ENCODE measurements at regions not wholly inside any gene's neighbourhood (a gene's known extent, or its start where the extent isn't known, plus 50 kb on each side); places are given as distances from the start of the nearest gene placed in this dataset.

- no peak for DNase-seq
- Histone ChIP-seq H3K4me1 (no peaks in the 10 kb centered on the region), H3K27me3 (peaks cover 0 to 13% (median 0%) of the 10 kb centered on the region in 9 donors), H3K9me3 (peaks cover 0 to 20% (median 6%) of the 10 kb centered on the region in 12 donors), H3K27ac (no peak overlapping the region), H3K36me3 (no peaks in the 10 kb centered on the region), H3K4me3 (no peak overlapping the region)
- 79 to 89% (median 86%) methylated on average over 21 to 39 of the region's 39 CpGs for WGBS, 4 donors
- intact Hi-C loops (cut with DNase I), result no loop called here
- ATAC-seq, result no peak
- no peak for TF ChIP-seq POLR2A (IDR thresholded peaks at IDR 0.05)
- TF ChIP-seq CTCF (IDR thresholded peaks at IDR 0.05), result no peak
These were observed 409.3 kb downstream of the BRD1 start for GRCh38 chr22:49418341-49418894.

GRCh38 chr22:49417833-49418232 lies 409.8 kb downstream of the BRD1 start:
- peaks cover 0 to 20% (median 6%) of the 10 kb centered on the region in 12 donors for H3K9me3 ChIP-seq
- H3K27me3 ChIP-seq, result peaks cover 0 to 17% (median 0%) of the 10 kb centered on the region in 9 donors
- DNase-seq (no peak), ATAC-seq (no peak)
- no peak overlapping the region for H3K27ac ChIP-seq
- no peaks in the 10 kb centered on the region for H3K36me3 ChIP-seq
- intact Hi-C loops (cut with DNase I), result no loop called here
- TF ChIP-seq POLR2A (IDR thresholded peaks at IDR 0.05) (no peak), CTCF (IDR thresholded peaks at IDR 0.05) (no peak)
- no peaks in the 10 kb centered on the region for H3K4me1 ChIP-seq
- 87 to 91% (median 89%) methylated on average over 11 to 13 of the region's 13 CpGs for WGBS, 4 donors
- H3K4me3 ChIP-seq, result no peak overlapping the region

- TF ChIP-seq CTCF (IDR thresholded peaks at IDR 0.05) (no peak), POLR2A (IDR thresholded peaks at IDR 0.05) (no peak)
- H3K9me3 ChIP-seq, result peaks cover 0 to 18% (median 6%) of the 10 kb centered on the region in 12 donors
- H3K36me3 ChIP-seq, result no peaks in the 10 kb centered on the region
- intact Hi-C loops (cut with DNase I), result no loop called here
- no peak for ATAC-seq
- peaks cover 0 to 22% (median 0%) of the 10 kb centered on the region in 9 donors for H3K27me3 ChIP-seq
- no peak overlapping the region for H3K4me3 ChIP-seq
- no peak for DNase-seq
- WGBS, 4 donors, result 83 to 94% (median 87%) methylated on average over 7 of the region's 7 CpGs
- no peaks in the 10 kb centered on the region for H3K4me1 ChIP-seq
- H3K27ac ChIP-seq, result no peak overlapping the region
These were observed 410.3 kb downstream of the BRD1 start for GRCh38 chr22:49417326-49417725.

- intact Hi-C loops (cut with DNase I), result no loop called here
- DNase-seq (no peak), ATAC-seq (no peak)
- 65 to 69% (median 69%) methylated on average over 20 to 21 of the region's 21 CpGs for WGBS, 4 donors
- Histone ChIP-seq H3K9me3 (peaks cover 0 to 2% (median 0%) of the 10 kb centered on the region in 12 donors), H3K27me3 (peaks cover 0 to 29% (median 0%) of the 10 kb centered on the region in 9 donors), H3K36me3 (no peaks in the 10 kb centered on the region), H3K27ac (no peak overlapping the region), H3K4me3 (no peak overlapping the region), H3K4me1 (no peaks in the 10 kb centered on the region)
- TF ChIP-seq POLR2A (IDR thresholded peaks at IDR 0.05), result no peak
- TF ChIP-seq CTCF (IDR thresholded peaks at IDR 0.05), result no peak
These were observed 412.3 kb downstream of the BRD1 start for GRCh38 chr22:49415151-49415951.

Measured in heart left ventricle (tissue), 16 donors.